ENCODE measurements at regions not wholly inside any gene's neighbourhood (a gene's known extent, or its start where the extent isn't known, plus 50 kb on each side); places are given as distances from the start of the nearest gene placed in this dataset.
"Not testable (repeated sequence)": the region's sequence is repeated elsewhere in the genome, so short reads cannot be mapped to it uniquely, and the experiment has no call there.

- DNase-seq, result no peak
Observed at GRCh38 chr3:110851736-110852135, 219.9 kb upstream of the NECTIN3 start.

- DNase-seq, result no peak
Observed at GRCh38 chr3:110855207-110855606, 216.4 kb upstream of the NECTIN3 start.

DNA sequence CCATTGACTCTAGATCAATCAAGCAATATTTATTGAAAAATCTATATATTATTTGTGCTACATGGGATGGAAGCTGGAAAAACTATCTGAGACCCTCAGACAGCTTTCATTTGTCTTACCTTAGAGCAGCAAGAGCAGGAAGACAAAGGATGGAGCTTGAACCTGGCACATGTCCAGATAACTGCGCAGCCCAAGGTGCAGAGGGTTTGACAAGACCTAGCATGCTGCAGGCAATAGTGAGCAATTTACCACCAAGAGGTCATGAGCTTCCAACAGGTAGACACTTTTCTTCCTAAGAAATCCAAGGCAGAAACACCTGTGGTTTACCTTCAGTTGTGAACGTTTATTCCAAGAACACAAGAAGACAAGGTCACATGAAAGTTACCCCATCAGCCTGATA lies 214.7 kb upstream of the NECTIN3 start:
- DNase-seq, result no peak

DNA sequence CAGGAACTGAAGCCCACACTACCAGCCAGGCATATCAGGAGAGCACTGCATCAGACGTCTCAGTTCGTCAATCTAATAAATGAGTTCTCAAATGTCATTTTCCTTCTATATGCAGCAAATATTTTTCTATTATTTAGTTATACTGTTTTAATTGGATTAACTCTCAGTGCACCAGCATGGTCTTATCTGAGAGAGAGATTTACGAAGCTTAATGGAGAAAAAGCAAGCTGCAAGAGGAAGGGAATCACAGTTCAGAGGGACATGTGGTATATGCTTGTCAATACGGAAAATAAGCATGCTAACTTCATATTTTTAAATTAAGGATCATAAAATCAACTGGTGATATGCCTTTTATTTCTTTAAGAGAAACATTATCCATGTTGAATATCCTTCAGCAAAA lies 213.1 kb upstream of the NECTIN3 start:
- DNase-seq, result no peak

DNA sequence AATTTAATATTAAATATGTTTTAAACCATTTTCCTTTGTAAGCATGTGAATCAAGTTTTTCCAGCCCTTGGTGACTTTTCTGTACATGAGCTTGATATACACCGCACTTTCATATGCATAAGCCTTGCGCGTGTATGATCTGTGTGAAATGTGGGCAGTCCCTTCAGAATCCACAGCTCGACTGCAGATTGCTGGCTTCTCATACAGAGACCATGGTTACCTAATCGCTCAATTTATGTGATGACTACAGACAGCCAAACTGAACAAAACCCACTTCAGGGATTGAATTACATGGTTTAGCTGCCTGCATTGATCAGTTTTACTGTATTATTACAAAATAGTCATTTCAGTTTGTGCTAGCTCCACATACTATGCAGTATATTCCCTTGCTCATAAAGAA lies 212.3 kb upstream of the NECTIN3 start:
- DNase-seq, result no peak

- no peak for DNase-seq
Observed at GRCh38 chr3:110859993-110860392, 211.6 kb upstream of the NECTIN3 start.

- no peak for DNase-seq
Observed at GRCh38 chr3:110865934-110866333, 205.7 kb upstream of the NECTIN3 start.

- no peak for DNase-seq
Observed at GRCh38 chr3:110868106-110868505, 203.5 kb upstream of the NECTIN3 start.

DNA sequence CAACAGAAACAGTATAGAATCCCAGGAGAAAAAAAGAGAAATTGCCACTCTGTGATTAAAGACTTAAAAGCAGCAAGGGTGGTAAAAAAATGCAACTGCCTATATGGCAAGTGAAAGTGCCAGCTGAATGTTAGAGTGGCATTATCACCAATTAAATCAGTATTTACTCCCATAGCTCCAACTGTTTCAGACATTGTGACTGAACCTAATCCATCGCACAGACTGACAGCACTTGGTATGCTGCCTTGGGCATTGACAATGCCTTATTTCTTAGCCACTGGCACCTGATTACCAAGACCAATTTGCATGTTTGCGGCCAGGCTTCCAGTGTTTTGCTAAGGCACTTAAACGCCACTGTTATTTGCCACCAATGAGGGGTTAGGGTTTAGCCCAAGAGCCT lies 201.9 kb upstream of the NECTIN3 start:
- no peak for DNase-seq

DNA sequence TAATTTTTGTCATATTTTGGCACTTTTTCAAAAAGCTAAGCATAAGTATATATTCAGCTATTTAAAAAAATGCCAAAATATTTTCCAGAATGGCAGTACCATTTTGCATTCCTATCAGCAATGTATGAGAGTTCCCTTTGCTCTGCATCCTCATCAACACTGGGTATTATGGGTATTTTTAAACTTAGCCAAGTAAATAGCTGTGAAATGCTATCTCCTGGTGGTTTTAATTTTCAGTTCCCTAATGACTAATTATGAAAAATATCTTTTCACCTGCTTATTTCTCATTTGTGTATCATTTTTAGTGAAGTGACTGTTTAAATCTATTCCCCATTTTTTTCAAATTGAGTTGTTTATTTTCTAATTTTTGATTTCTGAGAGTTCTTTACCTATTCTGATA lies 199.7 kb upstream of the NECTIN3 start:
- no peak for DNase-seq

GRCh38 chr3:110878692-110879091 lies 192.9 kb upstream of the NECTIN3 start:
- DNase-seq, result no peak

- DNase-seq, result no peak
Observed at GRCh38 chr3:110881069-110881468, 190.5 kb upstream of the NECTIN3 start.

DNA sequence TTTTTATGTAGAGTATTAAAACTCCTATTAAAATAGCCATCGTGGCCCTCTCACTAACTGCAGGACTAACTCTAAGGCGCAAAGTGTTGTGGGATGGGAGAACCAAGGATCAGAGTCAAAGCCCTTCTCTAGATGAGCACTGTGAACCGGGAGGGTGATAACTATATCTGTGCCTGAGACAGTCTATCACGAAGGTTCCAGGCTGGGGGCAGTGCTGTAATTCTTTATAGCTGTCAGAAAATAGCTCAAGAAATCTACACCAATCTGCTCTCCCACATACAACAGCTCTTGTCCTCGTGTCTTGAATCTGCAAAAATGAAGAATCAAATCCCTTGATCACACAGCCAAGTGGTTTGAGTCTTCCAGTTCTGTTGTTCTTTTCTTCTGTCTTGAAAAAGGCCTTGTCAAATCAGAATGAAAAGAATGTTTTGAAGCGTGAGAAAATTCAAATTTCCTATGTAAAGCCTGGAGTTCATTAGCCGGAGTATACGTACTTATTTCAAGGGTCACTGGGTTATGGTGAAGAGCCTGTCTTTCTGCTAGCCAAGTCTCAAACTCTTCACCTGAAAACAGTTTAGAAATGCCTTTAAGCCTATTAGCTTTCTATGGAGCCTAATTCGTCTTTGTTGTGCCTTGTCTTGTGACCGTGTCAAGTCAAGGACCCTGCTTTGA lies 185.3 kb upstream of the NECTIN3 start:
- no peak for DNase-seq

- no peak for DNase-seq
Observed at GRCh38 chr3:110887176-110887575, 184.4 kb upstream of the NECTIN3 start.

DNA sequence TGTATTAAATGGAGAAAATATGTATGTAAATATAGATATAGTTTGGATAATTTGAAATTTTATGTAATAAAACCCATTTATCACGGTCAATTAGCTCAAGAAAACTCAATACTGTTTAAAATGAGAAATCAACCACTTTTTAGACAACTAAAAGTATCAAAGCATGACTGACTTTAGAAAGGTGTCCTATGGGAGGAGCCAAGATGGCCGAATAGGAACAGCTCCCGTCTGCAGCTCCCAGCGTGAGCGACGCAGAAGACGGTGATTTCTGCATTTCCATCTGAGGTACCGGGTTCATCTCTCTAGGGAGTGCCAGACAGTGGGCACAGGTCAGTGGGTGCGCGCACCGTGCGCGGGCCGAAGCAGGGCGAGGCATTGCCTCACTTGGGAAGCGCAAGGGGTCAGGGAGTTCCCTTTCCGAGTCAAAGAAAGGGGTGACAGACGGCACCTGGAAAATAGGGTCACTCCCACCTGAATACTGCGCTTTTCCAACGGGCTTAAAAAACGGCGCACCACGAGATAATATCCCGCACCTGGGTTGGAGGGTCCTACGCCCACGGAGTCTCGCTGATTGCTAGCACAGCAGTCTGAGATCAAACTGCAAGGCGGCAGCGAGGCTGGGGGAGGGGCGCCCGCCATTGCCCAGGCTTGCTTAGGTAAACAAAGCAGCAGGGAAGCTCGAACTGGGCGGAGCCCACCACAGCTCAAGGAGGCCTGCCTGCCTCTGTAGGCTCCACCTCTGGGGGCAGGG lies 182.8 kb upstream of the NECTIN3 start:
- DNase-seq, result not testable (repeated sequence)

DNA sequence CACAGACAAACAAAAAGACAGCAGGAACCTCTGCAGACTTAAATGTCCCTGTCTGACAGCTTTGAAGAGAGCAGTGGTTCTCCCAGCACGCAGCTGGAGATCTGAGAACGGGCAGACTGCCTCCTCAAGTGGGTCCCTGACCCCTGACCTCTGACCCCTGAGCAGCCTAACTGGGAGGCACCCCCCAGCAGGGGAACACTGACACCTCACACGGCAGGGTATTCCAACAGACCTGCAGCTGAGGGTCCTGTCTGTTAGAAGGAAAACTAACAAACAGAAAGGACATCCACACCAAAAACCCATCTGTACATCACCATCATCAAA lies 182.3 kb upstream of the NECTIN3 start:
- DNase-seq, result not testable (repeated sequence)

DNA sequence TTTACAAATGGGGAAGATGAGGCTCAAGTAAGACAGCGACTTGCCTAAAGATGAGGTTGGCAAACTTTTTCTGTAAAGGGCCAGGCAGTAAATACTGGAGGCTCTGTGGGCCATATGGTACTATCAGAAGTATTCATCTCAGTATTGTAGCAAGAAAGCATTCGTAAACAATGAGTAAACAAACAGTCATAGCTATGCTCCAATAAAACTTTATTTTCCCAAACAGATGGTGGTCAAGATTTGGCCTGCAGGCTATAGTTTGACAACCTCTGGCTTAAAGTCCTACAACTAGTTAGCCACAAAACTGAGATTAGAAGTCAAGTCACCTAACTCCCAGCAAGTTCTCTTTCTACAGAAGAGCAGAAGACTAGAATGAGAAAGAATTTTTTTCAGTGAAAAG lies 177.0 kb upstream of the NECTIN3 start:
- no peak for DNase-seq

DNA sequence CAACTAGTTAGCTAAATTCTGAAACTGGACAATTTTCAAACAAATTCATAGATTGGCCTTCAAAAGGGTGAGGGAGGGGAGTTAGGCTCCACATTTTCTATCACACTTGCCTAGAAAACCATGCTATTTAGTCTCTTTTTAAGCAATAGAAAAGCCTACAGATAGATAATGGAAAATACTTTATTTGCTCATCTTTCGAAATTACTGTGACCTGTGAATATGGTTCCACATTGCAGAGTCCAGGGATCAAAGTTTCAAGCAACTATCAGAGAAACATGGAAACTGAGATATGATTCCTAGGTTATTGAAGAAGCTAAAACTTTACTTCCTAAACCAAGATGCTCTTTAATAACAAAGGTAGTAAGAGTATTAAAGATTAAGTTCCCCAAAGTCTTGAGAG lies 176.6 kb upstream of the NECTIN3 start:
- DNase-seq, result no peak

- DNase-seq, result no peak
Observed at GRCh38 chr3:110897046-110897445, 174.6 kb upstream of the NECTIN3 start.

- no peak for DNase-seq
Observed at GRCh38 chr3:110900576-110900975, 171.0 kb upstream of the NECTIN3 start.

GRCh38 chr3:110901536-110901935 lies 170.1 kb upstream of the NECTIN3 start:
- no peak for DNase-seq

DNA sequence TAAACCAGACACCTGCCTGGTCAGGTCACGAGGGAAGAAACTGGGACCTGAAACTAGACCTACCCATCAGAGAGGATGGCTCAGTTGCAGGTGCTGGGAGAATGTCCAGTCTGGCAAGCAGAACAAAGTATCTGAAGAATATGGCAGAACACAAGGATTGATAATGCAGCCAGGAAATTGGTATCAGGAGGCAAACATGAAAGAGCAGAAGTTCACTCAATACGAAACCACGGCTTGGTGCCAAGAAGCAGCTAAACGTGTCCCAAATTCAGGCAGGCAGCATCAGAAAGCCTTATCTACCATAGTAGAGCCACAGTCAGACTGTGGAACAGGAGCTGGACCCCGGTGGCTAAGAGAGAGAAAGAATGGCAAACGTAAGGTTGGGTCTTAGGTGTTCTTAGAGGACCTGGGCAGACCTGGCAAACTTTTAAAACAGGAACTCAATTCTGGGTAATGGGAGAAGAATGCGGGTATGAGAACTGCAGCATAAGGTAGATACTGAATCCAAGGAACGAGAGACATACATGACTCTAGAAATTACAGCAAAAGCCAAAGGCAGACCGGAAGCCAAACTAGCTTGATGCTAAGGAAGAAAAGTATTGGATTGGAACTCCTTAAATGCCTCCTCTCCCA lies 169.0 kb upstream of the NECTIN3 start:
- no peak for DNase-seq

GRCh38 chr3:110903771-110904519 lies 167.7 kb upstream of the NECTIN3 start:
- DNase-seq, result no peak

GRCh38 chr3:110904520-110904890 lies 167.1 kb upstream of the NECTIN3 start:
- no peak for DNase-seq
